Smooth muscle cell (in vitro differentiated cells): ENCODE measurements at regions not wholly inside any gene's neighbourhood (a gene's known extent, or its start where the extent isn't known, plus 50 kb on each side); places are given as distances from the start of the nearest gene placed in this dataset.

ENCODE experiments used
- DNase-seq: peaks from one replicate; lab custom pipeline; 2025; ENCODE audit not compliant: unreplicated experiment; lab: John Stamatoyannopoulos, UW
- H2AFZ ChIP-seq: fragments of 200-600 bp; sonication (generic); 2 replicates; pipeline ENCODE4 v1.6.0; 2016; ENCODE audit warnings: antibody characterized with exemption, low read depth, mild to moderate bottlenecking
- H3F3A ChIP-seq: fragments of 200-600 bp; sonication (generic); 2 replicates; pipeline ENCODE4 v1.6.0; 2017; ENCODE audit warnings: antibody characterized with exemption, low read depth
- H3K27ac ChIP-seq: fragments of 200-600 bp; sonication (generic); 2 replicates; pipeline ENCODE4 v1.5.1; 2016; ENCODE audit warnings: low read depth, mild to moderate bottlenecking
- H3K27me3 ChIP-seq: fragments of 200-600 bp; sonication (generic); 2 replicates; pipeline ENCODE4 v1.6.1; 2016; ENCODE audit warnings: low read depth, mild to moderate bottlenecking
- H3K36me3 ChIP-seq: fragments of 200-600 bp; sonication (generic); 2 replicates; pipeline ENCODE4 v1.5.1; 2016; ENCODE audit warnings: low read depth
- H3K4me1 ChIP-seq: fragments of 200-600 bp; sonication (generic); 2 replicates; pipeline ENCODE4 v1.5.1; 2016; ENCODE audit warnings: low read depth
- H3K4me2 ChIP-seq: fragments of 200-600 bp; sonication (generic); 2 replicates; pipeline ENCODE4 v1.6.0; 2016; ENCODE audit warnings: mild to moderate bottlenecking
- H3K4me3 ChIP-seq: fragments of 200-600 bp; sonication (generic); 2 replicates; pipeline ENCODE4 v1.5.1; 2016; ENCODE audit warnings: mild to moderate bottlenecking
- H3K79me2 ChIP-seq: fragments of 200-600 bp; sonication (generic); 2 replicates; pipeline ENCODE4 v1.6.0; 2016; ENCODE audit warnings: low read depth, mild to moderate bottlenecking
- H3K9ac ChIP-seq: fragments of 200-600 bp; sonication (generic); 2 replicates; pipeline ENCODE4 v1.6.0; 2016; ENCODE audit warnings: low read depth
- H3K9me3 ChIP-seq: fragments of 200-600 bp; sonication (generic); replicated peaks from 2 replicates; pipeline ENCODE4 v1.5.1; 2016; ENCODE audit warnings: low read depth
- H4K20me1 ChIP-seq: fragments of 200-600 bp; sonication (generic); 2 replicates; pipeline ENCODE4 v1.6.0; 2016; ENCODE audit warnings: low read depth
- CTCF ChIP-seq: fragments of 200-600 bp; sonication (generic); IDR thresholded peaks from 2 replicates; pipeline ENCODE4 v1.5.1; 2017; ENCODE audit warnings: borderline replicate concordance, mild to moderate bottlenecking, antibody characterized with exemption; ENCODE audit not compliant: insufficient read depth, poor library complexity, severe bottlenecking
- WGBS: methylation state at CpG from one replicate; pipeline ENCODE4 v1.1.7; 2016; ENCODE audit warnings: low lambda C conversion rate; 5-methylcytosine and 5-hydroxymethylcytosine counted together

GRCh38 chr6:21977346-21977745 is 319.5 kb downstream of the PRL start:
- Histone ChIP-seq H3K4me1 (peaks cover 3% of the 10 kb centered on the region), H3K27ac (no peak overlapping the region), H3K27me3 (no peaks in the 10 kb centered on the region), H3K79me2 (no peaks in the 10 kb centered on the region), H3K4me2 (no peak overlapping the region), H2AFZ (no peak overlapping the region), H3K9me3 (no peaks in the 10 kb centered on the region), H3K9ac (no peak overlapping the region), H4K20me1 (no peaks in the 10 kb centered on the region), H3K36me3 (peaks cover 2% of the 10 kb centered on the region), H3K4me3 (no peak overlapping the region), H3F3A (no peaks in the 10 kb centered on the region)
- WGBS, result 100% methylated on average over 1 of the region's 1 CpG
- TF ChIP-seq CTCF, result no peak
- DNase-seq, result no peak

- no peak overlapping the region for H3K27ac ChIP-seq
- no peaks in the 10 kb centered on the region for H3K9me3 ChIP-seq
- H3F3A ChIP-seq, result no peaks in the 10 kb centered on the region
- H3K9ac ChIP-seq, result no peak overlapping the region
- DNase-seq, result no peak
- no peak for TF ChIP-seq CTCF
- H3K27me3 ChIP-seq, result no peaks in the 10 kb centered on the region
- no peak overlapping the region for H3K4me3 ChIP-seq
- H3K4me1 ChIP-seq, result no peaks in the 10 kb centered on the region
- H3K36me3 ChIP-seq, result peaks cover 3% of the 10 kb centered on the region
- WGBS, result 64% methylated on average over 1 of the region's 1 CpG
- no peaks in the 10 kb centered on the region for H3K79me2 ChIP-seq
- no peak overlapping the region for H2AFZ ChIP-seq
- H3K4me2 ChIP-seq, result no peak overlapping the region
- no peaks in the 10 kb centered on the region for H4K20me1 ChIP-seq
Measured at GRCh38 chr6:21981235-21981833, 315.5 kb downstream of the PRL start.

GRCh38 chr6:21984135-21984534 is 312.7 kb downstream of the PRL start:
- no peak overlapping the region for H3K4me3 ChIP-seq
- no peaks in the 10 kb centered on the region for H4K20me1 ChIP-seq
- H3K4me2 ChIP-seq, result no peak overlapping the region
- no peaks in the 10 kb centered on the region for H3K9me3 ChIP-seq
- H3F3A ChIP-seq, result peaks cover 3% of the 10 kb centered on the region
- no peak overlapping the region for H2AFZ ChIP-seq
- no peak for DNase-seq
- 89% methylated on average over 4 of the region's 4 CpGs for WGBS
- H3K27ac ChIP-seq, result no peak overlapping the region
- H3K27me3 ChIP-seq, result no peaks in the 10 kb centered on the region
- no peaks in the 10 kb centered on the region for H3K79me2 ChIP-seq
- peaks cover 3% of the 10 kb centered on the region for H3K36me3 ChIP-seq
- no peak for TF ChIP-seq CTCF
- no peak overlapping the region for H3K9ac ChIP-seq
- peaks cover 3% of the 10 kb centered on the region for H3K4me1 ChIP-seq

- Histone ChIP-seq H3K4me1 (peaks cover 3% of the 10 kb centered on the region), H3K27ac (no peak overlapping the region), H2AFZ (no peak overlapping the region), H3K4me2 (no peak overlapping the region), H3F3A (peaks cover 3% of the 10 kb centered on the region), H3K4me3 (no peak overlapping the region), H3K27me3 (no peaks in the 10 kb centered on the region), H3K36me3 (peaks cover 3% of the 10 kb centered on the region), H3K9me3 (no peaks in the 10 kb centered on the region), H3K9ac (no peak overlapping the region), H4K20me1 (no peaks in the 10 kb centered on the region), H3K79me2 (no peaks in the 10 kb centered on the region)
- DNase-seq, result no peak
- 72% methylated on average over 1 of the region's 1 CpG for WGBS
- no peak for TF ChIP-seq CTCF
Measured at GRCh38 chr6:21984561-21984960, 312.3 kb downstream of the PRL start.
